ENCODE measurements at regions not wholly inside any gene's neighbourhood (a gene's known extent, or its start where the extent isn't known, plus 50 kb on each side); places are given as distances from the start of the nearest gene placed in this dataset.

- DNase-seq (no peak), FAIRE-seq (no peak)
- Histone ChIP-seq H3K27me3 (ENCODE audit: control insufficient read depth, insufficient read depth, low read length) (no peaks in the 10 kb centered on the region), H3K4me1 (ENCODE audit: control insufficient read depth in 2 of 3, insufficient read depth in 2 of 3, low read depth in 1 of 3, low read length in 3 of 3) (no peaks in the 10 kb centered on the region), H3K9me3 (ENCODE audit: control insufficient read depth in 2 of 3, insufficient read depth in 1 of 3, low read length in 3 of 3) (no peaks in the 10 kb centered on the region), H3K36me3 (ENCODE audit: control insufficient read depth in 2 of 3, insufficient read depth in 3 of 3, low read length in 3 of 3) (no peaks in the 10 kb centered on the region), H3K4me3 (ENCODE audit: low read length in 3 of 3) (no peak overlapping the region), H3K9ac (ENCODE audit: low read length in 3 of 3) (no peak overlapping the region), H3K27ac (ENCODE audit: low read depth in 2 of 2, low read length in 2 of 2) (no peak overlapping the region)
- intact Hi-C loops (cut with DNase I), result no loop called here
- no peak for TF ChIP-seq CTCF (IDR thresholded peaks at IDR 0.05; ENCODE audit: borderline replicate concordance, extremely low read depth, insufficient read depth)
Measured at GRCh38 chr4:54898056-54898562, 227.3 kb downstream of the KDR start.

- no peaks in the 10 kb centered on the region for H3K9me3 ChIP-seq (ENCODE audit: control insufficient read depth in 2 of 3, insufficient read depth in 1 of 3, low read length in 3 of 3)
- no peak overlapping the region for H3K27ac ChIP-seq (ENCODE audit: low read depth in 2 of 2, low read length in 2 of 2)
- no peaks in the 10 kb centered on the region for H3K27me3 ChIP-seq (ENCODE audit: control insufficient read depth, insufficient read depth, low read length)
- no peak overlapping the region for H3K4me3 ChIP-seq (ENCODE audit: low read length in 3 of 3)
- no peak for DNase-seq
- no peaks in the 10 kb centered on the region for H3K36me3 ChIP-seq (ENCODE audit: control insufficient read depth in 2 of 3, insufficient read depth in 3 of 3, low read length in 3 of 3)
- intact Hi-C loops (cut with DNase I), result no loop called here
- no peak overlapping the region for H3K9ac ChIP-seq (ENCODE audit: low read length in 3 of 3)
- FAIRE-seq, result no peak
- H3K4me1 ChIP-seq (ENCODE audit: control insufficient read depth in 2 of 3, insufficient read depth in 2 of 3, low read depth in 1 of 3, low read length in 3 of 3), result no peaks in the 10 kb centered on the region
- TF ChIP-seq CTCF (IDR thresholded peaks at IDR 0.05; ENCODE audit: borderline replicate concordance, extremely low read depth, insufficient read depth), result no peak
Measured at GRCh38 chr4:54897590-54897989, 227.8 kb downstream of the KDR start.

- TF ChIP-seq CTCF (IDR thresholded peaks at IDR 0.05; ENCODE audit: borderline replicate concordance, extremely low read depth, insufficient read depth), result no peak
- Histone ChIP-seq H3K27ac (ENCODE audit: low read depth in 2 of 2, low read length in 2 of 2) (no peak overlapping the region), H3K27me3 (ENCODE audit: control insufficient read depth, insufficient read depth, low read length) (no peaks in the 10 kb centered on the region), H3K4me3 (ENCODE audit: low read length in 3 of 3) (no peak overlapping the region), H3K4me1 (ENCODE audit: control insufficient read depth in 2 of 3, insufficient read depth in 2 of 3, low read depth in 1 of 3, low read length in 3 of 3) (no peaks in the 10 kb centered on the region), H3K9me3 (ENCODE audit: control insufficient read depth in 2 of 3, insufficient read depth in 1 of 3, low read length in 3 of 3) (no peaks in the 10 kb centered on the region), H3K36me3 (ENCODE audit: control insufficient read depth in 2 of 3, insufficient read depth in 3 of 3, low read length in 3 of 3) (no peaks in the 10 kb centered on the region), H3K9ac (ENCODE audit: low read length in 3 of 3) (no peak overlapping the region)
- no peak for FAIRE-seq
- no peak for DNase-seq
- intact Hi-C loops (cut with DNase I), result no loop called here
Measured at GRCh38 chr4:54882616-54883015, 224.9 kb downstream of the KIT start.

- no peak overlapping the region for H3K4me3 ChIP-seq (ENCODE audit: low read length in 3 of 3)
- H3K9ac ChIP-seq (ENCODE audit: low read length in 3 of 3), result no peak overlapping the region
- H3K36me3 ChIP-seq (ENCODE audit: control insufficient read depth in 2 of 3, insufficient read depth in 3 of 3, low read length in 3 of 3), result no peaks in the 10 kb centered on the region
- H3K27ac ChIP-seq (ENCODE audit: low read depth in 2 of 2, low read length in 2 of 2), result no peak overlapping the region
- no peak for DNase-seq
- H3K4me1 ChIP-seq (ENCODE audit: control insufficient read depth in 2 of 3, insufficient read depth in 2 of 3, low read depth in 1 of 3, low read length in 3 of 3), result no peaks in the 10 kb centered on the region
- no peaks in the 10 kb centered on the region for H3K27me3 ChIP-seq (ENCODE audit: control insufficient read depth, insufficient read depth, low read length)
- no peaks in the 10 kb centered on the region for H3K9me3 ChIP-seq (ENCODE audit: control insufficient read depth in 2 of 3, insufficient read depth in 1 of 3, low read length in 3 of 3)
- no peak for TF ChIP-seq CTCF (IDR thresholded peaks at IDR 0.05; ENCODE audit: borderline replicate concordance, extremely low read depth, insufficient read depth)
- intact Hi-C loops (cut with DNase I), result no loop called here
- no peak for FAIRE-seq
Measured at GRCh38 chr4:54879576-54879975, 221.8 kb downstream of the KIT start.
